Neural progenitor cell (in vitro differentiated cells): ENCODE measurements at regions not wholly inside any gene's neighbourhood (a gene's known extent, or its start where the extent isn't known, plus 50 kb on each side); places are given as distances from the start of the nearest gene placed in this dataset.

Experiments used
- DNase-seq: peaks from one replicate; pipeline ENCODE4 v3.0.0-alpha.2; 2016; ENCODE audit warnings: low spot score
- H2AFZ ChIP-seq: fragments of 200-600 bp; sonication (generic); replicated peaks from 2 replicates; pipeline ENCODE4 v1.6.1; 2016; ENCODE audit warnings: antibody characterized with exemption
- H3F3A ChIP-seq: fragments of 200-600 bp; sonication (generic); 2 replicates; pipeline ENCODE4 v1.6.1; 2016; ENCODE audit warnings: antibody characterized with exemption, low read depth
- H3K27ac ChIP-seq: fragments of 200-600 bp; sonication (generic); 2 replicates; pipeline ENCODE4 v1.5.1; 2016; ENCODE audit warnings: mild to moderate bottlenecking
- H3K27me3 ChIP-seq: fragments of 200-600 bp; sonication (generic); 2 replicates; pipeline ENCODE4 v1.6.1; 2016; ENCODE audit warnings: mild to moderate bottlenecking, moderate library complexity
- H3K36me3 ChIP-seq: fragments of 200-600 bp; sonication (generic); 2 replicates; pipeline ENCODE4 v1.5.1; 2016
- H3K4me1 ChIP-seq: fragments of 200-600 bp; sonication (generic); 2 replicates; pipeline ENCODE4 v1.6.1; 2016; ENCODE audit warnings: mixed run types
- H3K4me2 ChIP-seq: fragments of 200-600 bp; sonication (generic); 2 replicates; pipeline ENCODE4 v1.6.1; 2016
- H3K4me3 ChIP-seq: fragments of 200-600 bp; sonication (generic); 2 replicates; pipeline ENCODE4 v1.5.1; 2016
- H3K79me2 ChIP-seq: fragments of 200-600 bp; sonication (generic); 2 replicates; pipeline ENCODE4 v1.6.1; 2016; ENCODE audit warnings: low read depth
- H3K9ac ChIP-seq: fragments of 200-600 bp; sonication (generic); 2 replicates; pipeline ENCODE4 v1.6.1; 2016
- H3K9me3 ChIP-seq: fragments of 200-600 bp; sonication (generic); 2 replicates; pipeline ENCODE4 v1.5.1; 2016; ENCODE audit warnings: low read depth
- H4K20me1 ChIP-seq: fragments of 200-600 bp; sonication (generic); 2 replicates; pipeline ENCODE4 v1.6.1; 2016; ENCODE audit warnings: low read depth
- H3K27ac Mint-ChIP-seq: 3 replicates; pipeline ENCODE4 v1.8.0; 2021; ENCODE audit warnings: mixed read lengths
- H3K27me3 Mint-ChIP-seq: 2 replicates; pipeline ENCODE4 v1.8.0; 2022; ENCODE audit warnings: low read depth, mild to moderate bottlenecking, inconsistent platforms, moderate library complexity, mixed read lengths; ENCODE audit not compliant: insufficient read depth
- H3K36me3 Mint-ChIP-seq: 3 replicates; pipeline ENCODE4 v1.8.0; 2021; ENCODE audit warnings: mixed read lengths
- H3K4me1 Mint-ChIP-seq: 3 replicates; pipeline ENCODE4 v1.8.0; 2021; ENCODE audit warnings: mixed read lengths
- H3K4me3 Mint-ChIP-seq: 3 replicates; pipeline ENCODE4 v1.8.0; 2021; ENCODE audit warnings: mild to moderate bottlenecking, moderate library complexity, mixed read lengths
- H3K9me3 Mint-ChIP-seq: 3 replicates; pipeline ENCODE4 v1.8.0; 2020; ENCODE audit warnings: mixed read lengths
- EZH2 ChIP-seq: fragments of 200-600 bp; sonication (generic); IDR thresholded peaks from 2 replicates; pipeline ENCODE4 v1.6.1; 2017; ENCODE audit warnings: antibody characterized with exemption, mild to moderate bottlenecking, moderate library complexity
- EZH2phosphoT487 ChIP-seq: fragments of 200-600 bp; sonication (generic); IDR thresholded peaks from 2 replicates; pipeline ENCODE4 v1.6.1; 2017; ENCODE audit warnings: antibody characterized with exemption
- TF ChIP-seq, protein P1 (sequence below): fragments of 200-600 bp; sonication (generic); IDR thresholded peaks from 2 replicates; pipeline ENCODE4 v1.5.1; 2017; ENCODE audit warnings: antibody characterized with exemption, mild to moderate bottlenecking

DNA sequence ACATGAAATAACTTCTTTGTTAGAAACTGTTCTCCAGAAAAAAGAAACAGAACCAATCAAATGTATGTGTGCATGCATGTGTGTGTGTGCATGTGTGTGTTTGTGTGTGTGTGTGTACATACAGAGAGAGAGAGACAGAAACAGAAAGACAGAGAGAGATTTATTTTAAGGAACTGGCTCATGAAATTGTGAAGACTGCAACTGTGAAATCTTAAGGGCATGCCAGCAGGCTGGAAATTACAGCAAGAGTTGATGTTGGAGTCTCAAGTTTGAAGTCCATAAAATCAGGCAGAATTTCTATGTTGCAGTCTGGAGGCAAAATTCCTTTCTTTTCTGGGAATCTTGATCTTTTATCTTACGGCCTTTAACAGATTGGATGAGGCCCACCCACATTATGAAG, 168.9 kb upstream of the CDH20 start:
- no peaks in the 10 kb centered on the region for H4K20me1 ChIP-seq
- H3K4me1 ChIP-seq = no peaks in the 10 kb centered on the region
- no peaks in the 10 kb centered on the region for H3K9me3 ChIP-seq
- no peaks in the 10 kb centered on the region for H3F3A ChIP-seq
- Mint-ChIP-seq H3K36me3 (no peaks in the 10 kb centered on the region), H3K27ac (no peak overlapping the region), H3K4me3 (no peak overlapping the region), H3K4me1 (no peaks in the 10 kb centered on the region), H3K27me3 (no peaks in the 10 kb centered on the region), H3K9me3 (no peaks in the 10 kb centered on the region)
- no peak overlapping the region for H3K27ac ChIP-seq
- H3K27me3 ChIP-seq = no peaks in the 10 kb centered on the region
- TF ChIP-seq EZH2 (no peak), EZH2phosphoT487 (no peak)
- TF ChIP-seq, protein P1, sequence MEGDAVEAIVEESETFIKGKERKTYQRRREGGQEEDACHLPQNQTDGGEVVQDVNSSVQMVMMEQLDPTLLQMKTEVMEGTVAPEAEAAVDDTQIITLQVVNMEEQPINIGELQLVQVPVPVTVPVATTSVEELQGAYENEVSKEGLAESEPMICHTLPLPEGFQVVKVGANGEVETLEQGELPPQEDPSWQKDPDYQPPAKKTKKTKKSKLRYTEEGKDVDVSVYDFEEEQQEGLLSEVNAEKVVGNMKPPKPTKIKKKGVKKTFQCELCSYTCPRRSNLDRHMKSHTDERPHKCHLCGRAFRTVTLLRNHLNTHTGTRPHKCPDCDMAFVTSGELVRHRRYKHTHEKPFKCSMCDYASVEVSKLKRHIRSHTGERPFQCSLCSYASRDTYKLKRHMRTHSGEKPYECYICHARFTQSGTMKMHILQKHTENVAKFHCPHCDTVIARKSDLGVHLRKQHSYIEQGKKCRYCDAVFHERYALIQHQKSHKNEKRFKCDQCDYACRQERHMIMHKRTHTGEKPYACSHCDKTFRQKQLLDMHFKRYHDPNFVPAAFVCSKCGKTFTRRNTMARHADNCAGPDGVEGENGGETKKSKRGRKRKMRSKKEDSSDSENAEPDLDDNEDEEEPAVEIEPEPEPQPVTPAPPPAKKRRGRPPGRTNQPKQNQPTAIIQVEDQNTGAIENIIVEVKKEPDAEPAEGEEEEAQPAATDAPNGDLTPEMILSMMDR = no peak
- H3K36me3 ChIP-seq = no peaks in the 10 kb centered on the region
- no peak overlapping the region for H3K4me3 ChIP-seq
- H3K9ac ChIP-seq = no peak overlapping the region
- H2AFZ ChIP-seq = no peak overlapping the region
- no peaks in the 10 kb centered on the region for H3K79me2 ChIP-seq
- H3K4me2 ChIP-seq = no peak overlapping the region
- DNase-seq = no peak

DNA sequence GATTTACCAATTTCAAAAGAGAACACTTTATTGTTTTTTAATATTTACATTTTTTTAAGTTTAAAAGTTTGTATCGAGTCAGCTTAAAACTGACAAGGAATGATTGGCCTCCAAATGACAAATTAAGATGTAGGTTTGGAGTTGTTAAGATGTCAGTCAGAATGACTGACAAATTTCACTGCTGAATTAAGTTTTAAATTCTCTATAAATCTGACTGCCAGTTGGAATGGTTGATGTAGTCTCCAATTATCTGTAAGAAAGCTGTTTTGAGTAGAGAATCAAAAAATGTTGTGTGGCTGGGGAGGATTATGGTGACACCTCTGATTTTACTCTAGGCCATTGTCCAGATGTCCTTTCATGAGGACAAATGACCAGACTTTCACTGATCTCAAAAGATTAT, 165.3 kb upstream of the CDH20 start:
- Histone ChIP-seq H3K4me2 (no peak overlapping the region), H3K4me1 (no peaks in the 10 kb centered on the region), H3K36me3 (no peaks in the 10 kb centered on the region), H3K79me2 (no peaks in the 10 kb centered on the region), H2AFZ (no peak overlapping the region), H3K27me3 (no peaks in the 10 kb centered on the region), H3K9me3 (no peaks in the 10 kb centered on the region), H3K4me3 (no peak overlapping the region), H3F3A (no peaks in the 10 kb centered on the region), H4K20me1 (no peaks in the 10 kb centered on the region), H3K9ac (no peak overlapping the region), H3K27ac (no peak overlapping the region)
- Mint-ChIP-seq H3K4me1 (no peaks in the 10 kb centered on the region), H3K27me3 (no peaks in the 10 kb centered on the region), H3K9me3 (no peaks in the 10 kb centered on the region), H3K36me3 (no peaks in the 10 kb centered on the region), H3K27ac (no peak overlapping the region), H3K4me3 (no peak overlapping the region)
- DNase-seq = no peak
- TF ChIP-seq, protein P1 = no peak
- TF ChIP-seq EZH2 (no peak), EZH2phosphoT487 (no peak)

DNA sequence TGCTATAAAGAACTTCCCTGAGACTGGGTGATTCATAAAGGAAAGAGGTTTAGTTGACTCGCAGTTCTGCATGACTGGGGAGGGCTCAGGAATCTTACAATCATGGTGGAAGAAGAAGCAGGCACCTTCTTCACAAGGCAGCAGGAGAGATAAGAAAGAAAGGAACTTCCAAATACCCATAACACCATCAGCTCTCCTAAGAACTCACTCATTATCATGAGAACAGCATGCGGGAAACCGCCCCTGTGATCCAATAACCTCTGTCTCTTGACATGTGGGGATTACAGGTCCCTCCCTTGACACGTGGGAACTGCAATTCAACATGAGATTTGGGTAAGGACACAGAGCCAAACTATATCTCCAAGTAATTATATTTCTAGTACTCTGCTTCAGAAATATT, 163.8 kb upstream of the CDH20 start:
- Histone ChIP-seq H2AFZ (no peak overlapping the region), H3K9me3 (no peaks in the 10 kb centered on the region), H3K4me3 (no peak overlapping the region), H3K9ac (no peak overlapping the region), H3K4me2 (no peak overlapping the region), H4K20me1 (no peaks in the 10 kb centered on the region), H3K27ac (no peak overlapping the region), H3K79me2 (no peaks in the 10 kb centered on the region), H3K4me1 (no peaks in the 10 kb centered on the region), H3F3A (no peaks in the 10 kb centered on the region), H3K27me3 (no peaks in the 10 kb centered on the region), H3K36me3 (no peaks in the 10 kb centered on the region)
- no peaks in the 10 kb centered on the region for H3K36me3 Mint-ChIP-seq
- H3K4me3 Mint-ChIP-seq = no peak overlapping the region
- no peak for DNase-seq
- no peaks in the 10 kb centered on the region for H3K27me3 Mint-ChIP-seq
- H3K9me3 Mint-ChIP-seq = no peaks in the 10 kb centered on the region
- no peak overlapping the region for H3K27ac Mint-ChIP-seq
- TF ChIP-seq EZH2phosphoT487 (no peak), EZH2 (no peak)
- TF ChIP-seq, protein P1 = no peak
- H3K4me1 Mint-ChIP-seq = no peaks in the 10 kb centered on the region

DNA sequence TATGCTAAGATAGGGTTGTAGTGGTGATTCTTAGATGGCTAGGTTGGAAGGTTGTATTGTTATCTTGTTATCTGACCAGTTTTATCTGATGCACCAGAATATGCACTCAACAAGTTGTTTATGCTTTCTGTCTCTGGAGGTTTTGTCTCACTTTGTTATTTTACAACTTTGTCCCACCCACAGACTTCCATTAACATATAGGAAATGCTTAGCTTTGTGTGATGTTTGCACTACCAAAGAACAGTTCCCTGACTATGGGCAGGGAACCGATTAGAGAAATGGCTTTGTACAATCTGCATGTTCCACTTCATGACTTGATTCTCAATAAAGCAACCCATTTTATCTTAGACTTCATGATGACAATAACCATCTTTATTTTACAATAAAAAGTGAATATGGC, 160.6 kb upstream of the CDH20 start:
- no peak overlapping the region for H3K9ac ChIP-seq
- H3F3A ChIP-seq = no peaks in the 10 kb centered on the region
- TF ChIP-seq, protein P1 = no peak
- no peak for TF ChIP-seq EZH2
- TF ChIP-seq EZH2phosphoT487 = no peak
- peaks cover 3% of the 10 kb centered on the region for H3K9me3 Mint-ChIP-seq
- no peak for DNase-seq
- H2AFZ ChIP-seq = no peak overlapping the region
- H3K36me3 ChIP-seq = no peaks in the 10 kb centered on the region
- H3K4me3 Mint-ChIP-seq = no peak overlapping the region
- H3K4me3 ChIP-seq = no peak overlapping the region
- H3K9me3 ChIP-seq = no peaks in the 10 kb centered on the region
- H3K27me3 Mint-ChIP-seq = no peaks in the 10 kb centered on the region
- no peaks in the 10 kb centered on the region for H3K4me1 Mint-ChIP-seq
- H3K27ac Mint-ChIP-seq = no peak overlapping the region
- no peaks in the 10 kb centered on the region for H3K4me1 ChIP-seq
- no peaks in the 10 kb centered on the region for H3K27me3 ChIP-seq
- H4K20me1 ChIP-seq = no peaks in the 10 kb centered on the region
- H3K36me3 Mint-ChIP-seq = no peaks in the 10 kb centered on the region
- H3K27ac ChIP-seq = no peak overlapping the region
- no peaks in the 10 kb centered on the region for H3K79me2 ChIP-seq
- H3K4me2 ChIP-seq = no peak overlapping the region
